HEK293T (cell line): ENCODE measurements at regions not wholly inside any gene's neighbourhood (a gene's known extent, or its start where the extent isn't known, plus 50 kb on each side); places are given as distances from the start of the nearest gene placed in this dataset.

Experiments used
- ARNT ChIP-seq: fragments of 450-650 bp; IDR thresholded peaks from 2 replicates; pipeline ENCODE4 v1.6.1; 2017; ENCODE audit warnings: mild to moderate bottlenecking
- SUZ12 ChIP-seq: fragments of 450-650 bp; IDR thresholded peaks from 2 replicates; pipeline ENCODE4 v1.6.1; 2016; ENCODE audit warnings: mild to moderate bottlenecking

- no peak for TF ChIP-seq ARNT
- no peak for TF ChIP-seq SUZ12
These were observed 69.1 kb downstream of the HAPSTR1 start for GRCh38 chr16:9160551-9160911.
